ENCODE measurements at regions not wholly inside any gene's neighbourhood (a gene's known extent, or its start where the extent isn't known, plus 50 kb on each side); places are given as distances from the start of the nearest gene placed in this dataset.

GRCh38 chr6:14717307-14717706, 528.6 kb upstream of the JARID2 start:
- 83 to 85% methylated on average over 3 of the region's 3 CpGs for WGBS, 2 donors
- Histone ChIP-seq H3K27me3 (no peaks in the 10 kb centered on the region), H3K36me3 (ENCODE audit: low read depth, missing control alignments) (no peaks in the 10 kb centered on the region), H3K4me1 (no peaks in the 10 kb centered on the region), H3K27ac (no peak overlapping the region), H3K9me3 (no peaks in the 10 kb centered on the region), H3K4me3 (no peak overlapping the region)
- TF ChIP-seq POLR2A (IDR thresholded peaks at IDR 0.05) (no peak), CTCF (IDR thresholded peaks at IDR 0.05) (no peak)
- intact Hi-C loops (cut with DNase I; ENCODE audit: low total_unique reads) = no loop called here
- no peak for DNase-seq

- Histone ChIP-seq H3K27me3 (no peaks in the 10 kb centered on the region), H3K9me3 (no peaks in the 10 kb centered on the region), H3K27ac (no peak overlapping the region), H3K4me3 (no peak overlapping the region), H3K4me1 (no peaks in the 10 kb centered on the region), H3K36me3 (ENCODE audit: low read depth, missing control alignments) (no peaks in the 10 kb centered on the region)
- TF ChIP-seq CTCF (IDR thresholded peaks at IDR 0.05) (no peak), POLR2A (IDR thresholded peaks at IDR 0.05) (no peak)
- WGBS, 2 donors = 70 to 81% methylated on average over 4 of the region's 4 CpGs
- intact Hi-C loops (cut with DNase I; ENCODE audit: low total_unique reads) = no loop called here
- no peak for DNase-seq
These were observed 527.0 kb upstream of the JARID2 start for GRCh38 chr6:14718861-14719260.

- no peaks in the 10 kb centered on the region for H3K9me3 ChIP-seq
- H3K4me1 ChIP-seq = no peaks in the 10 kb centered on the region
- no peak overlapping the region for H3K4me3 ChIP-seq
- WGBS, 2 donors = 70 to 82% methylated on average over 7 of the region's 7 CpGs
- H3K36me3 ChIP-seq (ENCODE audit: low read depth, missing control alignments) = no peaks in the 10 kb centered on the region
- no peak for DNase-seq
- H3K27me3 ChIP-seq = no peaks in the 10 kb centered on the region
- intact Hi-C loops (cut with DNase I; ENCODE audit: low total_unique reads) = no loop called here
- H3K27ac ChIP-seq = no peak overlapping the region
- TF ChIP-seq POLR2A (IDR thresholded peaks at IDR 0.05) = no peak
- TF ChIP-seq CTCF (IDR thresholded peaks at IDR 0.05) = no peak
These were observed 526.6 kb upstream of the JARID2 start for GRCh38 chr6:14719270-14719669.

GRCh38 chr6:14720411-14721102, 525.3 kb upstream of the JARID2 start:
- 50 to 69% methylated on average over 1 of the region's 1 CpG for WGBS, 2 donors
- Histone ChIP-seq H3K27me3 (no peaks in the 10 kb centered on the region), H3K27ac (no peak overlapping the region), H3K4me1 (no peaks in the 10 kb centered on the region), H3K36me3 (ENCODE audit: low read depth, missing control alignments) (no peaks in the 10 kb centered on the region), H3K9me3 (no peaks in the 10 kb centered on the region), H3K4me3 (no peak overlapping the region)
- no peak for DNase-seq
- TF ChIP-seq CTCF (IDR thresholded peaks at IDR 0.05) (no peak), POLR2A (IDR thresholded peaks at IDR 0.05) (no peak)
- intact Hi-C loops (cut with DNase I; ENCODE audit: low total_unique reads) = no loop called here

GRCh38 chr6:14721103-14721758, 524.6 kb upstream of the JARID2 start:
- Histone ChIP-seq H3K27me3 (no peaks in the 10 kb centered on the region), H3K9me3 (no peaks in the 10 kb centered on the region), H3K36me3 (ENCODE audit: low read depth, missing control alignments) (no peaks in the 10 kb centered on the region), H3K4me1 (no peaks in the 10 kb centered on the region), H3K4me3 (no peak overlapping the region), H3K27ac (no peak overlapping the region)
- no peak for DNase-seq
- intact Hi-C loops (cut with DNase I; ENCODE audit: low total_unique reads) = no loop called here
- WGBS, 2 donors = 74 to 75% methylated on average over 9 of the region's 9 CpGs
- TF ChIP-seq POLR2A (IDR thresholded peaks at IDR 0.05) (no peak), CTCF (IDR thresholded peaks at IDR 0.05) (no peak)
